Neuronal stem cell (in vitro differentiated cells): ENCODE measurements at regions not wholly inside any gene's neighbourhood (a gene's known extent, or its start where the extent isn't known, plus 50 kb on each side); places are given as distances from the start of the nearest gene placed in this dataset.

ENCODE experiments used
- DNase-seq: peaks from one replicate; pipeline ENCODE4 v3.0.0-alpha.2; 2013; ENCODE audit warnings: low spot score
- H2AFZ ChIP-seq: one replicate; pipeline ENCODE4 v1.6.1; 2013; ENCODE audit warnings: mild to moderate bottlenecking, low read length, inconsistent platforms
- H2AK5ac ChIP-seq: 2 replicates; pipeline ENCODE4 v1.6.1; 2013; ENCODE audit warnings: low read depth, mild to moderate bottlenecking, inconsistent platforms, low read length, moderate library complexity, mixed read lengths
- H2BK120ac ChIP-seq: 2 replicates; pipeline ENCODE4 v1.6.1; 2013; ENCODE audit warnings: low read depth, mild to moderate bottlenecking, inconsistent platforms, low read length, moderate library complexity, mixed read lengths
- H2BK12ac ChIP-seq: one replicate; pipeline ENCODE4 v1.6.1; 2013; ENCODE audit warnings: low read length, inconsistent platforms
- H2BK15ac ChIP-seq: 2 replicates; pipeline ENCODE4 v1.6.1; 2013; ENCODE audit warnings: mild to moderate bottlenecking, low read length, inconsistent platforms, mixed read lengths
- H2BK5ac ChIP-seq: one replicate; pipeline ENCODE4 v1.6.1; 2013; ENCODE audit warnings: inconsistent platforms, mild to moderate bottlenecking, low read length, moderate library complexity
- H3K14ac ChIP-seq: one replicate; pipeline ENCODE4 v1.6.1; 2013; ENCODE audit warnings: low read length, inconsistent platforms
- H3K18ac ChIP-seq: 2 replicates; pipeline ENCODE4 v1.6.1; 2013; ENCODE audit warnings: low read length, inconsistent platforms
- H3K23ac ChIP-seq: 2 replicates; pipeline ENCODE4 v1.6.1; 2013; ENCODE audit warnings: low read depth, mild to moderate bottlenecking, mixed read lengths, low read length, inconsistent platforms; ENCODE audit not compliant: poor library complexity
- H3K27ac ChIP-seq: replicated peaks from 3 replicates; pipeline ENCODE4 v1.5.1; 2013; ENCODE audit warnings: low read length, inconsistent platforms
- H3K27me3 ChIP-seq, 3 experiments: 2 replicates each; pipeline ENCODE4 v1.6.1; 2013; ENCODE audit warnings: low read length in 3 of 3, mild to moderate bottlenecking in 2 of 3, inconsistent platforms in 1 of 3, low read depth in 1 of 3, mixed read lengths in 1 of 3, moderate library complexity in 1 of 3; ENCODE audit not compliant: control insufficient read depth in 3 of 3, insufficient read depth in 3 of 3
- H3K36me3 ChIP-seq, 2 donors: replicated peaks in 1 of 2; 2 replicates each; pipeline ENCODE4 v1.6.1; 2013; ENCODE audit warnings: low read length in 2 of 2; ENCODE audit not compliant: control insufficient read depth in 2 of 2, insufficient read depth in 2 of 2
- H3K4ac ChIP-seq: 2 replicates; pipeline ENCODE4 v1.6.1; 2013; ENCODE audit warnings: inconsistent platforms, mild to moderate bottlenecking, low read length, moderate library complexity
- H3K4me1 ChIP-seq, 2 donors: 1 replicate in 1 of 2; 2 replicates in 1 of 2; pipeline ENCODE4 v1.6.1; 2013; ENCODE audit warnings: low read length in 2 of 2, low read depth in 1 of 2; ENCODE audit not compliant: control insufficient read depth in 2 of 2, insufficient read depth in 1 of 2
- H3K4me2 ChIP-seq: one replicate; pipeline ENCODE4 v1.6.1; 2013; ENCODE audit warnings: mild to moderate bottlenecking, low read length, inconsistent platforms; ENCODE audit not compliant: insufficient read depth, poor library complexity, severe bottlenecking
- H3K4me3 ChIP-seq, 2 donors: 2 replicates each; pipeline ENCODE4 v1.5.1; 2013; ENCODE audit warnings: low read length in 2 of 2, mild to moderate bottlenecking in 2 of 2, inconsistent platforms in 1 of 2, moderate library complexity in 1 of 2
- H3K79me1 ChIP-seq: one replicate; pipeline ENCODE4 v1.6.1; 2013; ENCODE audit warnings: low read depth, mild to moderate bottlenecking, inconsistent platforms, low read length, moderate library complexity
- H3K9ac ChIP-seq: one replicate; pipeline ENCODE4 v1.6.1; 2013; ENCODE audit warnings: mild to moderate bottlenecking, low read depth, low read length, inconsistent platforms; ENCODE audit not compliant: poor library complexity
- H3K9me3 ChIP-seq, 2 donors: replicated peaks in 1 of 2; 2 replicates each; pipeline versions ENCODE3 to v1.6.1; 2013; ENCODE audit warnings: low read length in 2 of 2, mild to moderate bottlenecking in 2 of 2, inconsistent platforms in 1 of 2, low read depth in 1 of 2, mixed read lengths in 1 of 2, moderate library complexity in 1 of 2; ENCODE audit not compliant: control insufficient read depth in 2 of 2, insufficient read depth in 1 of 2
- H4K8ac ChIP-seq: one replicate; pipeline ENCODE4 v1.6.1; 2013; ENCODE audit warnings: low read depth, mild to moderate bottlenecking, inconsistent platforms, low read length, moderate library complexity
- H4K91ac ChIP-seq: one replicate; pipeline ENCODE4 v1.6.1; 2013; ENCODE audit warnings: low read length, low read depth, mild to moderate bottlenecking, inconsistent platforms; ENCODE audit not compliant: poor library complexity
- WGBS, 2 donors: extraction: QIAGEN DNeasy Blood & Tissue Kit; methylation state at CpG; one replicate each; pipeline ENCODE4 v1.1.7; 2013; ENCODE audit warnings: missing lambda C conversion rate in 2 of 2, mixed read lengths in 1 of 2; ENCODE audit not compliant: insufficient read length in 2 of 2, insufficient replicate concordance in 1 of 2; ENCODE audit errors: extremely low coverage in 2 of 2; 5-methylcytosine and 5-hydroxymethylcytosine counted together

DNA sequence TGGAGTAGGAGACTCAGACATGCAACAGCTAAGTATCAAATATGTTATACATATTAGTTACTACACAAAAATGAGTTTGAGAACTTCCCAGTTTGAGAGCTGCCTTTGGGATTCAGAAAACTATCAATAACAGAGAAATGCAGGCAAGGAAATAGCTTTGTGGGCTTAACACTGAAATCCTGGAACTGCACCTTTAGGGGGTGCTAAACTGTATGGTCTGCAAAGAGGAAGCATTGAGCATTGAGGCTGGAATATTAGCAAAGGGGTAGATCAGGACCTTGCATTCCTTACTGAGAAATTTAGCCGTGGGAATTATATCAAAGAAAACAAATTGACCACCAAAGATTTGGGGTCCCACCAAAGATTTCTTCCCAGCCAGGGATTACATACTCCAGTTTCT, 580.0 kb downstream of the ZNF385D start:
- peak; percentile 8 for DNase-seq

GRCh38 chr3:21169948-21170347, 581.1 kb downstream of the ZNF385D start:
- no peaks in the 10 kb centered on the region for H3K27me3 ChIP-seq
- H3K4me2 ChIP-seq = no peak overlapping the region
- H3K18ac ChIP-seq = no peak overlapping the region
- no peak overlapping the region for H3K27ac ChIP-seq
- no peaks in the 10 kb centered on the region for H3K36me3 ChIP-seq
- no peak overlapping the region for H2BK12ac ChIP-seq
- no peak overlapping the region for H3K4me3 ChIP-seq
- H3K79me1 ChIP-seq = no peaks in the 10 kb centered on the region
- no peak overlapping the region for H4K91ac ChIP-seq
- H3K14ac ChIP-seq = no peak overlapping the region
- no peak overlapping the region for H4K8ac ChIP-seq
- H2AK5ac ChIP-seq = no peak overlapping the region
- no peaks in the 10 kb centered on the region for H3K9me3 ChIP-seq
- no peak overlapping the region for H2AFZ ChIP-seq
- H3K9ac ChIP-seq = no peak overlapping the region
- H3K4ac ChIP-seq = no peak overlapping the region
- no peaks in the 10 kb centered on the region for H3K4me1 ChIP-seq
- H3K23ac ChIP-seq = no peak overlapping the region
- no peak for DNase-seq
- no CpG with 5 or more reads among the region's 3 CpGs for WGBS, 2 donors
- H2BK15ac ChIP-seq = no peak overlapping the region
- no peak overlapping the region for H2BK120ac ChIP-seq
- H2BK5ac ChIP-seq = no peak overlapping the region

More for the DNA sequence above, 580.0 kb downstream of the ZNF385D start:
- H2BK120ac ChIP-seq = no peak overlapping the region
- H4K8ac ChIP-seq = no peak overlapping the region
- no peak overlapping the region for H3K4ac ChIP-seq
- no peak overlapping the region for H3K4me2 ChIP-seq
- no peak overlapping the region for H3K18ac ChIP-seq
- H3K9me3 ChIP-seq = no peaks in the 10 kb centered on the region
- no peak overlapping the region for H2AK5ac ChIP-seq
- no peak overlapping the region for H2AFZ ChIP-seq
- H3K36me3 ChIP-seq = no peaks in the 10 kb centered on the region
- no peaks in the 10 kb centered on the region for H3K27me3 ChIP-seq
- H3K4me3 ChIP-seq = no peak overlapping the region
- H4K91ac ChIP-seq = no peak overlapping the region
- H3K79me1 ChIP-seq = no peaks in the 10 kb centered on the region
- H2BK15ac ChIP-seq = no peak overlapping the region
- WGBS, 2 donors = no CpG with 5 or more reads among the region's 1 CpG
- no peak overlapping the region for H3K27ac ChIP-seq
- H3K4me1 ChIP-seq = no peaks in the 10 kb centered on the region
- H3K9ac ChIP-seq = no peak overlapping the region
- no peak overlapping the region for H2BK5ac ChIP-seq
- no peak overlapping the region for H3K23ac ChIP-seq
- H2BK12ac ChIP-seq = no peak overlapping the region
- no peak overlapping the region for H3K14ac ChIP-seq

DNA sequence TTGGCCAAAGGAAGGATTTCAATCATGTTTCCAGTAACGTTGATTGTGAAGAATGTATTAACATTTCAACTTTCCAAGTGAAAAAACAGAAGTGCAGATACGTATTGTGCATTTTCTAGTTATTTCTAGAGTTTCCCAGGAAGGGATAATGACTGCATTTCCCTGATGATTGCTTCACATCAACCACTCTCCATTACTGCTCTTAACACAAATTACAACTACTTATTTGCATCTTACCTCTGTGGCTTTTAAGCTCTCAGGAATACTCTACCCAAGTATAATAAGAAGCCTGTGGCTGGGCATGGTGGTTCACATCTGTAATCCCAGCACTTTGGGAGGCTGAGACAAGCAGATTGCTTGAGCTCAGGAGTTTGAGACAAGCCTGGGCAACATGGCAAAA, 582.5 kb downstream of the ZNF385D start:
- Histone ChIP-seq H3K18ac (no peak overlapping the region), H3K9me3 (no peaks in the 10 kb centered on the region), H2AK5ac (no peak overlapping the region), H3K4ac (no peak overlapping the region), H2BK12ac (no peak overlapping the region), H4K8ac (no peak overlapping the region), H3K9ac (no peak overlapping the region), H3K23ac (no peak overlapping the region), H4K91ac (no peak overlapping the region), H3K4me3 (no peak overlapping the region), H2BK120ac (no peak overlapping the region), H3K4me2 (no peak overlapping the region), H2BK15ac (no peak overlapping the region), H2AFZ (no peak overlapping the region), H3K27ac (no peak overlapping the region), H3K79me1 (no peaks in the 10 kb centered on the region), H3K27me3 (no peaks in the 10 kb centered on the region), H3K14ac (no peak overlapping the region), H3K4me1 (no peaks in the 10 kb centered on the region), H3K36me3 (no peaks in the 10 kb centered on the region), H2BK5ac (no peak overlapping the region)
- DNase-seq = no peak
- WGBS, 2 donors = no CpG with 5 or more reads among the region's 2 CpGs

DNA sequence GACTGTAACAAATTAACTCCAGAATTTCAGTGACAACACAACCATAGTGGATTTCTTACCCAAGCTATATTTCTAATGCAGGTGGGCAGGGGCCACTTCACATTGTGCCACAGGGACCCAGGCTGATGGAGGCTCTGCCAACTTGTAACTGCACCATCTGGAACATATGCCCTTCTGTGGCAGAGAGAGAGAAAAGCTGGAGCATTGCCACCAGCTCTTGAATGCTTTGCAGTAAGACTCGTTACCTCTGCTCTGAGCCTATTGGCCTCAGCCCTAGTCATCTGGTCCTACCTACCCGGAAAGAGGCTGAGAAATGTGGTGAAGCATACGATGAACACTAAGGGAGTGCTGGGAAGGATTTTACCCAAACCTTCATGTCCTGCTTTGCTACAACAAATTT, 587.1 kb downstream of the ZNF385D start:
- Histone ChIP-seq H3K27ac (no peak overlapping the region), H3K4me3 (no peak overlapping the region), H3K23ac (no peak overlapping the region), H2BK15ac (no peak overlapping the region), H3K36me3 (no peaks in the 10 kb centered on the region), H3K9me3 (no peaks in the 10 kb centered on the region), H2BK5ac (no peak overlapping the region), H3K4me2 (no peak overlapping the region), H3K14ac (no peak overlapping the region), H3K79me1 (no peaks in the 10 kb centered on the region), H2BK12ac (no peak overlapping the region), H3K18ac (no peak overlapping the region), H3K27me3 (no peaks in the 10 kb centered on the region), H4K91ac (no peak overlapping the region), H2BK120ac (no peak overlapping the region), H2AFZ (peak overlapping the region; percentile 38), H3K9ac (no peak overlapping the region), H2AK5ac (no peak overlapping the region), H4K8ac (no peak overlapping the region), H3K4ac (no peak overlapping the region), H3K4me1 (no peaks in the 10 kb centered on the region)
- WGBS, 2 donors = no CpG with 5 or more reads among the region's 3 CpGs
- DNase-seq = no peak
